HG02943 (cell line): ENCODE measurements at regions not wholly inside any gene's neighbourhood (a gene's known extent, or its start where the extent isn't known, plus 50 kb on each side); places are given as distances from the start of the nearest gene placed in this dataset.
"Not testable (repeated sequence)": the region's sequence is repeated elsewhere in the genome, so short reads cannot be mapped to it uniquely, and the experiment has no call there.

Experiments used
- ATAC-seq: cut with Tn5 transposase; IDR thresholded peaks from one replicate; pipeline ENCODE4 v1.9.1; 2021; ENCODE audit warnings: mild to moderate bottlenecking, low read depth, moderate library complexity; ENCODE audit not compliant: unreplicated experiment

- ATAC-seq, result not testable (repeated sequence)
These were observed 315.4 kb downstream of the NAF1 start for GRCh38 chr4:162851241-162851758.

- ATAC-seq, result no peak
These were observed 316.8 kb downstream of the NAF1 start for GRCh38 chr4:162849937-162850336.

GRCh38 chr4:162847945-162848549 is 318.6 kb downstream of the NAF1 start:
- ATAC-seq, result no peak

GRCh38 chr4:162841753-162842152 is 324.9 kb downstream of the NAF1 start:
- no peak for ATAC-seq

GRCh38 chr4:162839814-162840213 is 326.9 kb downstream of the NAF1 start:
- ATAC-seq, result no peak

GRCh38 chr4:162838671-162839070 is 328.0 kb downstream of the NAF1 start:
- no peak for ATAC-seq

- ATAC-seq, result no peak
These were observed 329.0 kb downstream of the NAF1 start for GRCh38 chr4:162837679-162838078.

- ATAC-seq, result no peak
These were observed 329.4 kb downstream of the NAF1 start for GRCh38 chr4:162837241-162837640.

- ATAC-seq, result no peak
These were observed 329.9 kb downstream of the NAF1 start for GRCh38 chr4:162836773-162837172.

GRCh38 chr4:162836258-162836657 is 330.4 kb downstream of the NAF1 start:
- ATAC-seq, result not testable (repeated sequence)

- no peak for ATAC-seq
These were observed 335.8 kb downstream of the NAF1 start for GRCh38 chr4:162830899-162831298.

GRCh38 chr4:162817374-162817773 is 349.3 kb downstream of the NAF1 start:
- ATAC-seq, result not testable (repeated sequence)

GRCh38 chr4:162804351-162804924 is 362.3 kb downstream of the NAF1 start:
- no peak for ATAC-seq

GRCh38 chr4:162803378-162803777 is 363.3 kb downstream of the NAF1 start:
- peak; percentile 81 for ATAC-seq

- ATAC-seq, result no peak
These were observed 369.6 kb downstream of the NAF1 start for GRCh38 chr4:162797108-162797507.

GRCh38 chr4:162793571-162793970 is 373.1 kb downstream of the NAF1 start:
- ATAC-seq, result no peak

- ATAC-seq, result no peak
These were observed 373.7 kb downstream of the NAF1 start for GRCh38 chr4:162793004-162793403.

GRCh38 chr4:162791226-162791625 is 375.5 kb downstream of the NAF1 start:
- no peak for ATAC-seq

- ATAC-seq, result no peak
These were observed 379.6 kb downstream of the NAF1 start for GRCh38 chr4:162787120-162787519.

- ATAC-seq, result no peak
These were observed 383.7 kb downstream of the NAF1 start for GRCh38 chr4:162782778-162783525.

- no peak for ATAC-seq
These were observed 384.5 kb downstream of the NAF1 start for GRCh38 chr4:162782096-162782777.
